Fibroblast of peridontal ligament (primary cell): ENCODE measurements at regions not wholly inside any gene's neighbourhood (a gene's known extent, or its start where the extent isn't known, plus 50 kb on each side); places are given as distances from the start of the nearest gene placed in this dataset.
A peak's percentile ranks its signal among the peaks of the same experiment; 100 is the strongest.

Experiments
- DNase-seq: peaks from one replicate; pipeline ENCODE4 v3.0.0-alpha.2; 2010; ENCODE audit errors: extremely low read depth

GRCh38 chr7:131105799-131106680 is 221.6 kb upstream of the MKLN1 start:
- peak; percentile 55 for DNase-seq

DNA sequence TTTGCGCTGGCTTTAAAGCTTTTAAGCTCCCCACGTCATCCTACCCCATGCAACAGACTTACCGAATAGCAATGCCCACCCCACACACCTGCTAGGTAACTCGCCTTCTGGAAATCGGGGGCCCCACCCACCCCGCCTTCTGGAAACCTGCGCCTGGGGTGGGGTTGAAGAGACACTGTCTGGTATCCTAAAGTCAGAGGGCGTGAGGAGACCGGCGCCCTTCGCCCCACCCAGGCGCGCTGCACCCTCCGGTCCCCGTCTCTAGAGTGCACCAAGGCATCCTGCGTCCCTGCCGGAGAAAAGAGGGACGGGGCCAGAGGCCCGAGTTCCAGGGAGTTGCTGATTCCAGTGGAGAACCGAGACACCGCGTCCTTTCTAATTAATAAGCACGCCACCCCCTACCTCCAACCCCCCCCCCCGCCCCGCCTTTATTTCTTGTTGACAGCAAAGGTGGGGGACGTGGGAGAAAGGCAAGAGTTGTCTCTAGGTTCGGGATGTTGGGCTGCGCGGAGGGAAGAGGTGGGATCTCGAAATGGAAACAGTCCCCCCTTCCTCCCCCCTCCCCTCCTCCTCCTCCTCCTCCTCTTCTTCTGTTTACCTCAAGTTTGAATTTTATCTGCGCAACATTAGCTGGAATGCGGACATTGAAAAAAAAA is 220.9 kb upstream of the MKLN1 start:
- DNase-seq, result no peak

DNA sequence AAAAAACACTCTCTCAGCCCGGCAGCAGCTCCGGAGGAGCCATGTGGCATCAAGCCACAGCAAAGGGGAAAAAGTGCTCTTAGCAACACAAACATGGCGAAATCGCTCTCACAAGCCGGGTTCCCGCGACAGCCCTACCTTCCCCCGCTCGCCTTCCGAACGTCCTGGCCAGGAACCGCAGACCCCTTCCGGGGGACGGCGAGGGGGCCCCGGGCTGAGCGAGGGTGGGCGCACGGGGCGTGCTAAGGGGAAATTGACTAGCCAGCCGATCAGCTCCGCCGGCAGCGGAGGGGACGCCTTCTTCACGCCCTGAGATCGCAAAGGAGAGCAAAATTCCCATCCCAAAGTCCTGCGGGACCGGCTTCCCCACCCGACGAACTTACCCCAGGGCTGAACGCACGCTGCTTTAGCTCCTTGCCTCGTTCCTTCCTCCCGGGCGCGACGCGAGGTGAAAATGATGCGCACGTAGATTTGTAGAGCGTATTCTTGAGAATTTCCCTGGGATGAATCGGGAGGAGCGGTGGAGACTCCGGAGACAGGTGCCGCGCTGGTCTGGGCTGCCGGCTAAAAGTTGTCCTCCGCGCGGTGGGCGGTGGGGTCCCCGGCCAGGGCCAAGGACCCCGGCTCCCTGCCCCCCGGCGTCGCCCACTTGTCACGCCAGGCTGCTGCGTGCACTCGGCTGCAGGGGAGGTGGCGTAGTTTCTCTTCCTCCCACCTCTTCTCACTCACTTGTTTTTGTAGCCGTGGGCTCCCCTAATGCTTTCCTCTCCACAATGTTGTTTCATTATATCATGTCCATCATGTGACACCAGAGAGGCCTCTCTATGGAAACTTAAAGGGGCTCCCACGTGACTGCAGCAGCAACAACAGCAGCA is 220.1 kb upstream of the MKLN1 start:
- DNase-seq, result peak; percentile 88

- peak; percentile 51 for DNase-seq
These were observed 219.3 kb upstream of the MKLN1 start for GRCh38 chr7:131108212-131108940.

GRCh38 chr7:131109011-131109758 is 218.5 kb upstream of the MKLN1 start:
- DNase-seq, result peak; percentile 65

GRCh38 chr7:131109759-131110296 is 217.8 kb upstream of the MKLN1 start:
- DNase-seq, result peak; percentile 83

DNA sequence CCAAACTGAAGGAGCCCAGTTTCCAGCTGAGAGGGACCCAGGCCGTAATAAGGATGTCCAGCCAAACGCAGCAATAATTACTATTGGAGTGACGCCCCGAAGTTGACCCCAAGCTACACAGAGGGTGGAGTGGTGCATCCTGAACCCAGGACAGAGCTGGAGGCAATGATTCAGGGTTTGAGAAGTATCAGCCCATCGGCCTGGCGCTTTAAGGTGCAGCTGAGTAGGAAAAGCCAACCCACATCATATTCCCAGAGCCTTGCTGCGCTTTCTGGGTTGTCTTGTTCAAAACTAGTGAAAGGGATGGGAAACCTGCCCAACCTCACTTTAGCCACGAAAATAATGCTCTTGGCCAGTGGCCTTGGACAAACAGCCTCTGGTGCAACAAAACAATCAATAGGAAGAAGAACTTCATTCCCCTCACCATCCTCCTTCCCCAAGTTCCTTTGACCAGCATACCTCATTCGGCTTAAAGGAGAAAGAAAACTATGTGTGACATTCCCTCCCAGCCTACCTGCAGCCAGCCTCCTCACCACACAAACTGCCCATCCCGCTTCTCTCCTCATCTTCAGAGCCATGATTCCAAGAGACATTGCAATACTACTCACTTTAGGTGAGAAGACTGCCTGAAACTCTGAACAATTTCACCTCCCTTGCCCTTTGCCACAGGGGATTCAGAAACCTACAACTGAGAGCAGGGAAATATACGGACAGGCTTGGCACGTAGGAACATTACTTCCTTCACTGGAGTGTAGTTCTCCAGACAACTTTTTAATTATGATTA is 217.2 kb upstream of the MKLN1 start:
- peak; percentile 61 for DNase-seq

- peak; percentile 89 for DNase-seq
These were observed 216.5 kb upstream of the MKLN1 start for GRCh38 chr7:131111081-131111576.

DNA sequence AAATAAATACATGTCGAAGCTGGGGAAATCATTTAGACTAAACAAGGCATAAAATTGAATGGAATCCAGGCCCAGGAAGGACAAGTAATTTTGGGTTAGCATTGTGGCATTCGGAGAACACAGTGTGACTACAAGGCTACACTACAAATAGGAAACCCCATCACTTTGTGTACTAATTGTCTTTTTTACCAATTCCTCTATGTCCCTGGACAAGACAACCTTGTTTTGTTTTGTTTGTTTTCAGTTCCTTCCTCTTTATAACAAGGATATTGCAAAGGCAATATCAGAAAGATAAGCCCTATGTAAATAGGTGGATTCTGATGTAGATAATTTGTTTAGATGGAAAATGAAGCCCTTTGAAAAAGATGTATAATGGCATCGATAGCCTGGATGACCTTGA is 215.9 kb upstream of the MKLN1 start:
- DNase-seq, result no peak

DNA sequence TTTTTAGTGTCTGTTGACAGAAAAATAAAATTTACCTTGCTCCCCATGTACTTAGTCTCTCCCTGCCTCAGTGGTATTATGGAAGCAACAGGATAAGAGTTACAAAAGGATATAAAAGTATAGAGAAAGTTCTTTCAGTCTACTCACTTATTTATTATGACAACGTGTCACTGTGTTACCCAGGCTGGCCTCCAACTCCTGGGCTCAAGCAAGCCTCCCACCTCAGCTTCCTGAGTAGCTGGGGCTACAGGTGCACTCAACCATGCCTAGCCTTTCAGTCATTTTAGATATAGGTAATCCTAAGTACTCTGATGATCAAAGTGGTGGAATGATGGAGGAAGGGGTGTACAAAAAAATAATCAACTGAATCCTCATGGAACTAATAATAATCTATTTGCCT is 215.2 kb upstream of the MKLN1 start:
- DNase-seq, result no peak

DNA sequence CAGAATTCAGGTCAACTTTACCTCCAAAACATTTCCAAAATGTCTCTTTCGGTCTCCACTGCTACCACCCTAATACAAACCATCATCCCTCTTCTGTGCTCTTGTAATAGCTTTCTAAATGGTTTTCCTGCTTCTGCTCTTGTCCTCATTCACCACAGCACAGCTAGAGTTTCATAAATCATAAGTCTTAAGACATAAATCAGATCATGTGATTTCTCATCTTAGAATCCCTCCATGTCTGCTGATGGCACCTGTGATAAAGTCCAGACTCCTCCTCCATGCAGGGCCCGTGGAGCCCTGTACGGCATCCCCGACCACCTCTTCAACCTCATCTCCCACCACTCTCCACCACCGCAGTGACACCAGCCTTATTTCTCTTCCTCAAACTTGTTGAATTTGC is 212.3 kb upstream of the MKLN1 start:
- DNase-seq, result no peak

DNA sequence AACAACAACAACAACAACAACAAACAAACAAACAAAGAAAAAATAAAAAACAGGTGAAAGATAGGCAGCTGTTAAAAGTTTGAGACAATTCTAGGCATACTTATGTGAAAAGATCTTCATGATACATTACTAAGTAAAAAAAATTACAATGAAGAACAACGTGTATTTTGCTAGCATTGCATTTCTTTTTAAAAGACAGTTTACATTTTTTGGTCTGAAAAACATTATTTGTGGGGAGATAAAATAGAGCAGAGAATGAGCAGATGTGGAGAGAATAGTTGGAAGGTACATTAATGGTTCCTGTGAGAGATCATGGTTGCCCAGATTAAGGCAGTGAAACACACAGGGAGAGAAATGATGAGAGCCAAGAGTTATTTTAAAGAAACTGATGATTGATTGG is 210.2 kb upstream of the MKLN1 start:
- DNase-seq, result no peak

GRCh38 chr7:131119381-131119780 is 208.3 kb upstream of the MKLN1 start:
- DNase-seq, result no peak

DNA sequence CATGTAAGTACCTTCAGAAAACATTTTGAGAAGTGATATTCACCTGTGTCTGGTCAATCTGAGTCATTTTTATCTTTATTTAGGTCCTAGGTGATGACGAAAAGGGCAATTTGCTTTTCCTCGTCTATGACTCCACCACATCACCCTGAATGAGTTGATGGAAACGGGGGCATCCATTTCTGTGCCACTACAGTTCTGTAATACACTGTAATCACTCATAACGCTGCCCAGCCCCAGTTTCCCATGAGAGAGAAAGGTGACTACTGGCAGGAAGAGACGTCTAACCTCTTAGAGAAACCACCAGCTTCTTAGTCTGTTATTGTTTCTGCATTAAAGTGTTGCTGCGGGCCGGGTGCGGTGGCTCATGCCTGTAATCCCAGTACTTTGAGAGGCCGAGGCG is 205.3 kb upstream of the MKLN1 start:
- no peak for DNase-seq

- no peak for DNase-seq
These were observed 203.6 kb upstream of the MKLN1 start for GRCh38 chr7:131124001-131124629.

- no peak for DNase-seq
These were observed 202.8 kb upstream of the MKLN1 start for GRCh38 chr7:131124867-131125266.

DNA sequence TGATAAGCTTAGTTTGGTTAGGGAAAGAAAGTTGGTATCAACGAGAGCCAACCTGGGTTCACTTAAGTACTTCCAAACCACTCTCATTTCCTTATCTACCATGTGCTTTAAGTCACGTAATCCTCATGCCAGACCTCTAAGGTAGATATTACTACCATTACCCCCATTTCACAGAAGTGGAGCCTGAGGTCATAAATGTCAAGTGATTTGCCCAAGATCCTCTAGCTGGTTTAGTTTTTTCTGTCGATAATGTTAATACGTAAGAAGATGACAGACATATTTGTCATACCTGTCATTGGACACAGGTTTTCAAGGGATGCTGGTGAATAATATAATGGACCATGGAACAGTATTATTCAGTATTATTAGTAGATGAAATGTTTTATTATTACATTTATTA is 197.4 kb upstream of the MKLN1 start:
- DNase-seq, result no peak

DNA sequence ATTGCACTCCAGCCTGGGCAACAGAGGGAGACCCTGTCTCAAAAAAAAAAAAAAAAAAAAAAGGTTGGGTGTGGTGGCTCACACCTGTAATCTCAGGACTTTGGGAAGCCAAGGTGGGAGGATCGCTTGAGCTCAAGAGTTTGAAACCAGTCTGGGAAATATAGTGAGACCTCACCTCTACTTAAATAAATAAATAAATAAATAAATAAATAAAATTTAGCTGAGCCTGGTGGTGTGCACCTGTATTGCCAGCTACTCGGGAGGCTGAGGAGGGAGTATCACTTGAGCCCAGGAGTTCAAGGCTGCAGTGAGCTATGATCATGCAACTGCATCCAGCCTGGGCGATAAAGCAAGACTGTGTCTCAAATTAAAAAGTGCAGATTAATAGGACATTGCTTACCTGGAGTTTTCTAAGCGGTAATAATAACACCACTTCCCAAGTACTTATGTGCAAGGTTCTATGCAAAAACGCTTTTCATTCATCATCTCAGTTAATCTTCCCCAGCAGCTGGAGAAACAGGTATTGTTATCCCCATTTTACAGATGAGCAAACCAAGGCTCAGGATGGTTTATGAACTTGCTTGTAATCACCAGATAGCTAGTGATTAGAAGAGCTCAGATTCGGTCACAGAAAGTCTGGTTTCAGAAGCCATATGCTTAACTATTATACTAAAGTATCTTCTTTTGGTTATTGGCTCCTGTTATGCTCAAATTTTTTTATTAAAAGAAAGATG is 196.5 kb upstream of the MKLN1 start:
- DNase-seq, result no peak
